ENCODE measurements at regions not wholly inside any gene's neighbourhood (a gene's known extent, or its start where the extent isn't known, plus 50 kb on each side); places are given as distances from the start of the nearest gene placed in this dataset.

DNA sequence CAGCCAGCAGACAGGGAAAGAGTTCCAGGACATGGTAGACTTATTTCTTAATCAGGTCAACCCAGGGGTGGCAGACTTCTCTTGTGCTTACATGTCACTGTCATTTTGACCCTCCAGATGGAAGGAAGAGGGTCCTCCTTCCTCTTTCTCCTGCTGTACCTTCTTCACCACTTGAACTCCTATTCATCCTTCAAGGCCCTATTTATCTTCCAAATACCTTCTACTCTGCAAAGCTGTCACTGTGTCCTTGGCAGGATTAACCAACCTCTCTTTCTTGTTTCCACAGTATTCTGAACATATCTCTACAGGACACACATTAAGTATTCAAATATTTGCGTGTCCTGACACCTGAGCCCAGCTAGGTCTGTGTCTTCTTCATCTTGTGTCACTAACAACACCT is 163.1 kb downstream of the DICER1 start:
- no peak for DNase-seq

GRCh38 chr14:94992046-94992445 is 165.3 kb downstream of the DICER1 start:
- DNase-seq: no peak

DNA sequence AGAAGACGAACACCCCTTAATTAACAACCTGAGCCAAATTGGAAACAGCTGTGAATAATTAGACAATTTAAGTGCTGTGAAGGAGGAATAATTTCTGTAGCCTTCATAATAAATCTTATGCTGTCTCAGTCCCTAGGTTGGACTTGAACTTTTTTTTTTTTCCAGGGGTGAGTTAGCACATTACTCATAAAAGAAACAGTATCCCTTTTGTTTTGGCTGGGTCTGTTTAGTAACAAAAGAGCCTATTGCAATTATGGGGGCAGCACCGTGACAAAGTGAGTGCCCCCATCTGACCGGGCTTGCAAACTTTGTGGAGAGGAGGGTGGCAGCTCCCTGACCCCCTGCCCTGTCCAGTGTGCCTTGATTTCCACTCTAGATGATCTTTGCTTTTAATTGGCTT is 167.4 kb downstream of the DICER1 start:
- DNase-seq: no peak

GRCh38 chr14:94989417-94989816 is 167.9 kb downstream of the DICER1 start:
- DNase-seq: no peak

DNA sequence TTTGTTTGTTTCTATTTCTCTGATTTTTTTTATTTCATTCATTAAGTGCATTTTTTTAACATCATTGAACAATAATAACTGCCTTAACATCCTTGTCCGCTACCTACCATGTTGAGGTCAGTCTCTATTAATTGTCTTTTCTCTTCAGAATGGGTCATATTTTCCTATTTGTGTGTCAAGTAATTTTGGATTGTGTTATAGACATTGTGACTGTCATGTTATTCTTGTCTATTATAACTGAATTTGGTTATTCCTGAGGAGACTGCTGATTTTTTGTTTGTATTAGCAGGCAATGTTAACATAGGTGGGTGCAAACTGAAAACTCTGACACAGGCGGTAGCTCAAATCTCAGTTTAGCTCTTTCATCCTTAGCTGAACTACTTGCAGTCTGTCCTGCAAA is 169.9 kb downstream of the DICER1 start:
- DNase-seq: no peak

DNA sequence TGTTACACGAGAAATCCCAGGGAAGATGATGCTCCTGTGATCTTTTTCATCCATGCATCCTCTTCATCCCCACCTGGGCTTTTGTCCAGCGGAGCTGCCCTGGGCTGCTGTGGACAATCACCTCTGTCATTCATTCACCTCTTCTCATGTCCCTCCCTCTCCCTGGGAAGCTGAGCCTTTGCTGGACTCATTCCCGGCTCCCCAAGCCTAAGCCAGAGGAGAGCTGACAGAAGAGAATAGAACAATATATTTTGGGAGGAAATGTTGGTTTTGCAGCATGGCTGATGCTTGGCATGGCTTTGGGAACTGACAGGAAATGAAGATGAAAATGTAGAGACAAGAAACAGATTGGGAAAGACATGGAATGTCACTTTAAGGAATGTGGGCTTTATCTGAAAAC is 177.4 kb downstream of the DICER1 start:
- DNase-seq: no peak

DNA sequence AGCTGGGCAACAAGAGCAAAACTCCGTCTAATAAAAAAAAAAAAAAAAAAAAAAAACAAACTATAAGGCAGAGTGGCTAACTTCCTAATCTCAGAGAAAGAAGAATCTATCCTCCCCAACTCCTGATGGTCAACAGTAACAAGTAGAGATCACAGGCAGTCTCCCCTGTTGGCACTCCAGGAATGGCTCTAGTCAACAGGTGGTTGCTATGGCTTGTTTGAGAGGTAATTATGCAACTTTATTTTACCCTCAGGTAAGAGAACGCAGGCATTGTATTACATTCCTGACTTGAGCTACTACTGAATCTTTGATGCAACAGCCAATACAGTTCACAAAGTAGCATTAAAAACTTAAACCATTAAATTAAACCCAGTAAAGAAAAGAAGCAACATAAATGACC is 180.3 kb downstream of the DICER1 start:
- DNase-seq: no peak

GRCh38 chr14:94975366-94975765 is 182.0 kb downstream of the DICER1 start:
- DNase-seq: no peak

DNA sequence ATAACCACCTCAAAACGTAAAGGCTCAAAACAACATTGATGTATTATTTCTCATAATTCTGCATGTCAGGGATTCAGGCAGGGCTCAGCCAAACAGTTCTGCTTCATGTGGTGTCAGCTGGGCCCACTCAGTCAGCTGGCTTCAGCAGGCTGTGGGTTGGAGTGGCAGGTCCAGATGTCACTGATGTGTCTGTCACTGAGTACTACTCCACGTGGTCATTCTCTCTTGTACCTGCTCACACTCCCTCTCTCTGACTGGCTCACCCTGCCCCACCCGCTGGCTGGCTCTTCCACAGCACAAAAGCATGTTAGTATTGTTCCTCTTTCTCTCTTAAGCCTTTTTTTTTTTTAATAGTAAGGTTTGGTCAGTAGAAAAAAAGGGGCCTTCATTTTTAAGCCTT is 182.4 kb downstream of the DICER1 start:
- no peak for DNase-seq

DNA sequence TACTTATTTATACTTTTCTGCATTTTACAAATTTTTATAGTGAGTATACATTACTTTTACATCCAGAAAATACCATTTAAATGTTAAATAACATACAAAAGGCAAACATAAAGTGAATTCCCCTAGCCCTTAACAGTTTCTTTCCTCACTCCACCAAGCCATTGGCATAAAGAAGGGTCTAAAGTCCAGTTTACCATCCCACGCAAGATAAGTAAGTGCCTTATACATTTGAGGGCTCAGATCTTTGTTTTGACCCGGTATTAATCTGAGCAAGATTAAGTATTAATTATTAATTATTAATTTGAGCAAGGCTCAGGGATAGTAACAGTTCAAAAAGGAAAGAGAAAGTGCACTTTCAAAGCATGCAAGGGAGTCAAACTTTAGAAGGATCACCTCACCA is 182.9 kb downstream of the DICER1 start:
- DNase-seq: no peak

- no peak for DNase-seq
Observed at GRCh38 chr14:94971750-94972149, 185.6 kb downstream of the DICER1 start.

DNA sequence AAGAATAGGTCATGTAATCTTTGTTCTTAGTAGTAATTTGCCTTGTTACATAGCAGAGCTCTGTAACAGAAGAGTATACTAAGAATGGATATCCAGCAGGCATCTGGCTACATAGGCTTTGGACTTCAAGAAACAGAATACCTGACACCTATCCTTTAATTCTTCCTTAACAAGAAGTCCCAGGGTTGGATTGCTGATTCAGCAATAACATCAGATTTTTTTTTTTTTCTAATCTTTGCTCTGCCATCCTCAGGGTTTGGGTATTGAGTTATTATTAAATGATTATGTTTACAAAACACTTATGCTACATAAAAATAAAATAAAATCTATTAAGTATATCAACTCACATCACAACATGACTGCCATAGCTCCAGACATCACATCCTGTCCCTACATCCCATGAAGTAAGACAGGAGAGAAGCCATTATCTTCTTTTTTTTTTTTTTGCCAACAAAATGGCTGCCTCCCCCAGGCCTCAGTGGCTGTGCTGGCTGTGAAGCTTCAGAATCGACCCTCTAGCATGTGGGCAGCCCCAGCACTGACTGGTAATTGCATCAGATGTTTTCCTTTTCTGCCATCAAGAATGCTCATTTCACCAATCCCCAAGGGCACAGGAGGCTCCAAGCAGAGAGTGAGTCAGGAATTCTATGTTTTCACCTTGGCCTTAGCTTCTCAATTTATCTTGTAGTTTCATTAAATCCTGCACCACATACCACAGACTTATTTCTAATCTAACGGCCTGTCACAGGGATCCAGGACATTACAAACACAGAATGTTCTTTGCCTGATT is 186.2 kb downstream of the DICER1 start:
- DNase-seq: no peak

GRCh38 chr14:94969766-94970165 is 187.6 kb downstream of the DICER1 start:
- DNase-seq: no peak

GRCh38 chr14:94966868-94967267 is 190.5 kb downstream of the DICER1 start:
- DNase-seq: no peak

- no peak for DNase-seq
Observed at GRCh38 chr14:94966344-94966743, 191.0 kb downstream of the DICER1 start.

- DNase-seq: no peak
Observed at GRCh38 chr14:94965551-94966313, 191.6 kb downstream of the DICER1 start.

- DNase-seq: no peak
Observed at GRCh38 chr14:94964931-94965330, 192.4 kb downstream of the DICER1 start.

DNA sequence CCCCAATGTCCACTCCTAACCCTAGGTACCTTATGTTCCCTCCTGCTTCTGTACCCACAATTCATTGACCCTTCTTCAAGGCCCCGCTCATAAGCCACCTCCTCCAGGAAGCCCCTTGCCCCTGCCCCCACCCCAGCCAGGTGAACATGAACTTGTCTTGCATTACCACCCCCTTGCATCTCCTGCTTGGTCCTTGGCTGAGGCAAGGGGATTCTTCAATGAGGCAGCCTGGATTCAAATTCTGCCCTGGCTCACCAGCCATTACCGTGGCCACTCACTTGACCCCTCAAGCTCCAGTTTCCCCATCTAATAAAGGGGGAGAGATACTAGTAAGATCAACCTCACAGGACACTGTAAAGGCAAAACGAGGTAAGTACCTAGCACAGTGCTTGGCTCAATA is 193.1 kb downstream of the DICER1 start:
- no peak for DNase-seq

- no peak for DNase-seq
Observed at GRCh38 chr14:94963051-94963450, 193.1 kb upstream of the GSC start.

GRCh38 chr14:94962166-94962575 is 192.3 kb upstream of the GSC start:
- no peak for DNase-seq

- DNase-seq: no peak
Observed at GRCh38 chr14:94961386-94962165, 191.7 kb upstream of the GSC start.

DNA sequence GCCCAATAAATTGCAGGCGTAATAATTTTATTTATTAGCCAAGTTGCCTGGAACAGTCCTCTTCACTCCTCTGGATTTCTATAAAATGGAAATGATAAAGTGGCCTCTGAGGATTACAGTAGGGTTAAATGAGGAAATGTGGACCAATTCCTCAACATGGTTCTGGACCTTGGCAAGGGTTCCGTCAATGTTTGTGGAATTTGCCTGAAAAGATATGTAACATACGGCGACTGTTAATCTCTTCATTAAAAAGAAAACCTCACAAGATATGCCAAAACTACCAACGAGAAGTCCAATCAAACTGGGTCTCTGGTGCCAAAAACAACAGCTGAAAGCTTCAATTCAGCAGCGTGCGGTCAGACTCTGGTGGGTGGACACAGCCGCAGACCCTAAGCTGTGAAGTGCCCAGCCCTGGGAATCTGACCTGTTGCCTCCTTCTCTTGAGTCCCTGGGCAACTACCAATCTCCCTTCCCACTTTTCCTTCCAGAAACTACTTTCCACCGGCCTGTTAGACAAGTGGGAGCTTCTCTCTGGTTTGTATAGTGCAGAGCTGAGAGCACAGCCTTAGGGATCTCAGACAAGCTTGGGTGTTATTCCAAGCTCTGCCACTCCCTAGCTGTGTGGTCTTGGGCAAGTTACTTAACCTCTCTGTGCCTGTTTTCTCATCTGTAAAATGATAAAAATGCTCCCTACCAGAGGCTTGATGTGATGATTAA is 190.5 kb upstream of the GSC start:
- DNase-seq: no peak
